ENCODE measurements at regions not wholly inside any gene's neighbourhood (a gene's known extent, or its start where the extent isn't known, plus 50 kb on each side); places are given as distances from the start of the nearest gene placed in this dataset.
A peak's percentile ranks its signal among the peaks of the same experiment; 100 is the strongest.

- no peak for DNase-seq (ENCODE audit: low spot score)
These were observed 108.7 kb upstream of the TTC29 start for GRCh38 chr4:147054228-147054872.

GRCh38 chr4:147056940-147057610, 111.4 kb upstream of the TTC29 start:
- peak; percentile 13 for DNase-seq (ENCODE audit: low spot score)

DNA sequence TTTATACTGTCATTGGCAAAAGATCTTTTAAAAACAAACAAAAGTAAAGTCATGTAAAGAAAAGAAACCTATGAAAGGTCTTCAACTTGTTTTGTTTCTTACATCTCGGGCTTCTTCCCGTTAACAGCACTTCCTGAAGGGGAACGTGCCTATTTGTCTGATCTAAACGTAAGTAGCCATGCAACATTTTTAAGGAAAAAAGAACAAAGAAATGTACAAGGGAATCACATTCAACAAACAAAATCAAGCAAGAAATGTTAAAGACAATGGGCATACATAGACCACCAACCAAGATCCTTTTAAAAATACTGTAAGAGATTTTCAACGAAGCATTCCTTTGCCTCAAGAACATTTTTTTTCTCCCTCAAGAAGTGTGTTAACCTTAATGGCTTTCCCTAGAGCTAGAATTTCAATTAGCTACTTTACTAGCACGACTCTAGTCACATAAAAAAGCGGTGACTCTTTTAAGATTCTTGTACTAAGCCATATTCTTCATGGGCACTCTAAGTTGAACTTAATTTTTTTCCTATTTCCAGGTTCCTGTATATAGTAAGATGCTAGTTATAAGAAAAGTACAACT, 112.0 kb upstream of the TTC29 start:
- DNase-seq (ENCODE audit: low spot score) = no peak

- DNase-seq (ENCODE audit: low spot score) = no peak
These were observed 113.5 kb upstream of the TTC29 start for GRCh38 chr4:147059064-147059731.

- DNase-seq (ENCODE audit: low spot score) = peak; percentile 47
These were observed 114.7 kb upstream of the TTC29 start for GRCh38 chr4:147060151-147060931.

- DNase-seq (ENCODE audit: low spot score) = no peak
These were observed 119.2 kb upstream of the TTC29 start for GRCh38 chr4:147064856-147065255.

DNA sequence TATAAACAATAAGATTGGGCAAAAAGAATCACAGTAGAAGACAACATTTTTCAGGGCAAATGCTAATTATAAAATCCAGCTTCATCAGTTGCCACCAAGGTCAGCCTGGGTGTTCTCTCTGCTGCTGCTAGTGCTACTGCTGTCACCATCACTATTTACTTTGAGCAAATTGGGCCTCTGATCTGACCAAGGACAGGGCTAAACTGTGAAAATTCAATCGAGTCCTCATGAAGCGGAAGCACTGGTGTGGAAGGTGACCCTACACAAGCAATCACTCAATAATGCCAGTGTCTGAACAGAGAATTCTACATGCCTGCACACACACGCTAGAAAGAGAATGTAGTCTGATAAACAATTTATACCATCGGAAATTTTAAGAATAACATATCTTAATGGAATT, 122.9 kb upstream of the TTC29 start:
- no peak for DNase-seq (ENCODE audit: low spot score)

DNA sequence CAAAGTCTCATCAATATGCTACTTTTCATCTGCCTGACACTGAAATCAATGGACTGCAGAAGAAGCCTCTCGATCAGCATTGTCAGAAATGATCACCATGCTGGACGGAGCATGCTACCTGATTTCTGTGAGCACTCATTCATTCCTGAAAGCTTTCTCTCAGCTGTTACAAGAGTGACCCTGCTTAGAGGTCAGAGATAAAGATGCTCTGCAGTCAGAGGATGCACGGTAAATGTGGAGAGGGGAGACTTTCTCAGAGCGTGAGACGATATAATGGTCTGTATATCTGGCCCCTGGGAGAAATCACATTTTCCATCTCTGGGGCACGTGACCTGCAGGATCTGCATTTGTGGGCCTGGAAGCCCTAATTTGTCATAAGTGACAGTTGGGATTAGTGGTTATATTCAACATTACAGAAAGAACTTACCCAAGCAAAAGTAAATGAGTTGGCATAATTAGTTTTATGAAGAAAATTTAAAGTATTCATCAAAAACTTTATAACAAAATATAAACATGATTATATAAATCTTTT, 125.6 kb upstream of the TTC29 start:
- DNase-seq (ENCODE audit: low spot score) = no peak

DNA sequence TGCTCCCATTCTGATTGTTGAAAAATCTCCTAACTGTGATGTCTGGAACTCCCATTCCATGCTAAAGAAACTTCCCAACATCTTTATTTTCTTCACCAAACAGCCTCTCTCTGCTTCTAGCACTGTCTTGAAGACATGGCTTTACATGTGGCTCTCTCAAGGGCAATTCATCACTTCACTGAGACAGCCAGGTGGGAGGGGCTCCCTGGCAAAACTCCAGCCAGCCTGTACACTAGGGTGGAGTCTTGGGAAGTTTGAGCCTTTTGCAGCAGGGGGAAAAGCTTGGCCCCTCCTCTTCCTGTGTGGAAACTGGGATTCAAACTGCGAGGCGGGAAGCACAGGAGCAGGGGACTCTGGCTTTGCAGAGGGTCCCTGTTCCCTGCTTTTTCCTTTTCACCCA, 130.5 kb upstream of the TTC29 start:
- DNase-seq (ENCODE audit: low spot score) = no peak

GRCh38 chr4:147076728-147077127, 131.1 kb upstream of the TTC29 start:
- no peak for DNase-seq (ENCODE audit: low spot score)

DNA sequence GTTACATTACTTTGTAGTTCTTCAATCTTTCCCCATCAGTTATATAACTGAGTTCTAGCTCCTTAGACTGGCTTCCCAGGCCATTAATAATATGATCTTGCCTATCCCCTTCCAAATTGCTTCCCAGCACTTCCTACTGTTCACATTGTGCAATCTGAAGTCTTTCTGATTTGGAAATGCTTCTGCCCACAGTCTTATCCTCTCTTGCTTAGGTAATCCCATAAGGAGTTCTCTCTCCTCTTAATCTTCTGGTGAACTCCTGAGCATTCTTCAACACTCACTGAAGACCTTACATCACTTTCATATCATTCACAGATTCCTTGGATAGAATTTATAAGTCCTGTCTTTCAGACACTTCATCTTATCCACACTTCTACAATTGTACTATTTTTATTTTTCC, 132.7 kb upstream of the TTC29 start:
- peak; percentile 49 for DNase-seq (ENCODE audit: low spot score)

DNA sequence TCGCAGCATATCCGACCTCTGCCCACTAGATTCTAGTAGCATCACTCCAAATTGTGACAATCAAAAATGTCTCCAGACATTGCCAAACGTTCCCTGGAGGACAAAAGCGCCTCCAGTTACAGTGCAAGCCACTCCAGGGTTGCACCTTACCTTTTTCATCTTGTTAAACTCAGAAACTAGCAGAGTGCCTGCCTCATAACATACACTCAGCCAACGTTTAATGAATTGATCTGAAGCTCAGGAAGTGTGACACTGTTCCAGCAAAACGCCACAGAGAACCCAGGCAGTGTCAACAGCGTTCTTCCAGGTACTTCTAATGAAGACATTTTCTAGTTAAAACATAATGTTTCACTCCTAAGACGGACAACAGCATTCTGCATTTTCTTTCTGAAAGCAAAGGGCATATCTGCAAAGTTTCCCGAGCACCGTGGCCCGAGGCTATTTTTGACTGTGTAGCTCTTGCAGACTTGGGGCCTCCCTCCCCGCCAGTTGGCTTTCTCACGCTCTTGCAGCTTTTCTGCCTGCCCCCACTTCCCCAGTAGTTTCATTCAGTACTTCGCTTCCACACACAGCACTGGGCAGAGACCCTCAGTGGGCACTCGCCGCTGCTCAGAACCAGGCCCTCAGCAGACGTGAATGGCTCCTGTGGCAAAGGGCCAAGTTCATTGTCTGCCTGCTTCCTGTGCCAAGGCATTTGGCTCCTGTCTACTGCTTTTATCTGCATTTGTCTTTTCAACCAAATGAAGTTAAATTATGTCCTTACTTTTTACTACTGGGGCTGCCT, 133.4 kb upstream of the TTC29 start:
- DNase-seq (ENCODE audit: low spot score) = no peak

GRCh38 chr4:147084861-147085260, 139.2 kb upstream of the TTC29 start:
- no peak for DNase-seq (ENCODE audit: low spot score)

GRCh38 chr4:147085781-147086180, 140.1 kb upstream of the TTC29 start:
- DNase-seq (ENCODE audit: low spot score) = peak; percentile 29

- DNase-seq (ENCODE audit: low spot score) = peak; percentile 27
These were observed 142.5 kb upstream of the TTC29 start for GRCh38 chr4:147088146-147088545.

DNA sequence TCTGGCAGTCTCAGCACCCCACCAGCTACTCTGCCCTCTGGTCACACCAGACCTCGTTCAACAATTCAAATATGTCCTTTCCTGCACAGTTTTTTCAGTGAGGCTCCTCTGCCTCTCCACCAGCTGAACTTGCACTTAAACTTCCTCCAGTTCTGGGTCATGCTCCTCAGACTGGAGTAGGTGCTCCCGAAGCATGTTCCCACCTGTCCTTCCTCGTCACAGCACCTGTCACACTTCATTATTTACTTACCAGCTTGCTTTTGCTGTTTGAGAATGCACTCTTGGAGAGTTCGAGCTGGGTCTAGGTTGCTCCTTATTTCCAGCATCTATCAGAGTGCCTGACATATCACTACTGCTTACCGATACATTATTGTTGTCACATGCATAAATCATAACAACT, 144.8 kb upstream of the TTC29 start:
- no peak for DNase-seq (ENCODE audit: low spot score)

- no peak for DNase-seq (ENCODE audit: low spot score)
These were observed 147.5 kb upstream of the TTC29 start for GRCh38 chr4:147093206-147093605.

- no peak for DNase-seq (ENCODE audit: low spot score)
These were observed 148.6 kb upstream of the TTC29 start for GRCh38 chr4:147094238-147094637.

DNA sequence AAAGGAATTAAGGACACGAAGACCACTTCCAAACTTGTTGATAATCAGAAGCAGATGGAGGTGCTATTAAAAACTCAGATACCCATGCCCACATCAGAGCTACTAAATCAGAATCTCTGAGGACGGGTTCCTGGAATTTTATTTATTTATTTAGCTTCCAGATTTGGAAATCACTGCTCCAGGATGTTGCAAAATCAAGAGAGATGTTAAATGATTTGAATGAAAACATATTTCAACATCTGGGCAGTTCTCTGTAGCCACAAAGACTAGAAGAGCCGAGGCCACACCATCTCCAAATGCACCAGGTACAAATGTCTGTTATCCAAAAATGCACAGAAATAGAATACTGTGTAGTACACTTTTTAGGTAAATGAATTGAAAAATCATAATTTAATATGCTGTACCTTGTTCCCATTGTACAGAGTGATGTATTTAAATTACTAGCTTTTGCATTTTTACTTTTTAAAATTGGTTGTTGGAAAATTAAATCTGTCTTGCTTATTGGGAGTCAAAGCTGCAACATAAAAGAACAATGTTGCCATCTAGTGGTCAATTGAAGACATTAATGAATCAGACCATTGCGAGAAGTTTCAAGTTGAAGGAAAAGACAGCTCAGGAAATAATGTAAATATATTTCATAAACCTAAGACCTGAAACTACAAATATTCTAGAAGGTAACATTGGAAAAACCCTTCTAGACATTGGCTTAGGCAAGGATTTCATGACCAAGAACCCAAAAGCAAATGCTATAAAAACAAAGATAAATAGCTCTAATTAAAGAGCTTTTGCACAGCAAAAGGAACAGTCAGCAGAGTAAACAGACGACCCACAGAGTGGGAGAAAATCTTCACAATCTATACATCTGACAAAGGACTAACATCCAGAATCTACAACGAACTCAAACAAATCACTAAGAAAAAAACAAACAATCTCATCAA, 151.3 kb upstream of the TTC29 start:
- peak; percentile 42 for DNase-seq (ENCODE audit: low spot score)

DNA sequence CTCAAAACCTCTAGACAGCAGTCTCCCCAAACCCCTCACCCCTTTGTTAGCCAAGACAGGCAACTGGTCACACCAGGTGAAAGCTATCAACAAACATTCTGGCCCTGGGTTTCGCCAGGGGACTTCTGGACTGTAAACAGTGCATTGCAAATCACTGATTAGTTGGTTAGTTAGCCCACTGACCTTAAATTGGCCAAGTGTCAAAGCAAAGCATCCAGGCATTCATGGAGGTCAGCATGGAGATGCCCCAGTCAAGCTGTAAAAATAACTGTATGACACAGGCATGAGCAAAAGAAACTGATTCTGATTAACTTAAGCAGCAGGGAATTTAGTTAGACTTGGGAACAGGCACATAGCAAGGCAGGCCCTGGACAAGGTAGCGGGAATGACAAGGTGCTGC, 156.0 kb upstream of the TTC29 start:
- DNase-seq (ENCODE audit: low spot score) = no peak

Data from GM03348 (cell line).